Vagina (tissue), 2 donors: ENCODE measurements at regions not wholly inside any gene's neighbourhood (a gene's known extent, or its start where the extent isn't known, plus 50 kb on each side); places are given as distances from the start of the nearest gene placed in this dataset.

Experiments used
- DNase-seq, 2 donors: peaks; one replicate each; pipeline ENCODE4 v3.0.0-alpha.2; 2017; ENCODE audit errors: extremely low spot score in 2 of 2
- H3K27ac ChIP-seq: fragments of 200-600 bp; sonication (generic); one replicate; pipeline ENCODE4 v1.5.1; 2019
- H3K27me3 ChIP-seq: fragments of 200-600 bp; sonication (generic); one replicate; pipeline ENCODE4 v1.5.1; 2019
- H3K36me3 ChIP-seq, 2 donors: fragments of 200-600 bp; sonication (generic); one replicate each; pipeline ENCODE4 v1.5.1; 2017 to 2019
- H3K4me1 ChIP-seq: fragments of 200-600 bp; sonication (generic); one replicate; pipeline ENCODE4 v1.5.1; 2019
- H3K4me3 ChIP-seq, 2 donors: fragments of 200-600 bp; sonication (generic); 1 replicate in 1 of 2; 2 replicates in 1 of 2; pipeline ENCODE4 v1.5.1; 2016 to 2019
- H3K9me3 ChIP-seq: fragments of 200-600 bp; sonication (generic); one replicate; pipeline ENCODE4 v1.5.1; 2019
- POLR2A ChIP-seq, 2 donors: fragments of 450-650 bp; IDR thresholded peaks; one replicate each; pipeline ENCODE4 v1.6.1; 2017; ENCODE audit warnings: antibody characterized with exemption in 2 of 2, mild to moderate bottlenecking in 2 of 2, moderate library complexity in 2 of 2
- POLR2AphosphoS5 ChIP-seq, 2 donors: sonication (generic); formaldehyde crosslinking; IDR thresholded peaks; one replicate each; pipeline ENCODE4 v1.9.0; 2017; ENCODE audit warnings: antibody characterized with exemption in 2 of 2, mild to moderate bottlenecking in 2 of 2, low read depth in 1 of 2; ENCODE audit not compliant: insufficient read depth in 1 of 2
- intact Hi-C: fragments of 100-400 bp; cut with DNase I; formaldehyde crosslinking; loops from one replicate; pipeline ENCODE4 v1.15.1; 2023
- TF ChIP-seq, protein P1 (sequence below), 3 experiments: fragments of 450-650 bp in 2 of 3; fragments of 200-600 bp in 1 of 3; sonication (generic) in 1 of 3; IDR thresholded peaks; one replicate each; pipeline ENCODE4 v1.5.1; 2017 to 2019; ENCODE audit warnings: antibody characterized with exemption in 3 of 3, mild to moderate bottlenecking in 2 of 3, moderate library complexity in 2 of 3

- Histone ChIP-seq H3K36me3 (no peaks in the 10 kb centered on the region), H3K4me1 (peaks cover 4% of the 10 kb centered on the region), H3K27ac (no peak overlapping the region), H3K9me3 (no peaks in the 10 kb centered on the region), H3K27me3 (no peaks in the 10 kb centered on the region), H3K4me3 (no peak overlapping the region)
- intact Hi-C loops, result no loop called here
- no peak for DNase-seq
- TF ChIP-seq, protein P1, sequence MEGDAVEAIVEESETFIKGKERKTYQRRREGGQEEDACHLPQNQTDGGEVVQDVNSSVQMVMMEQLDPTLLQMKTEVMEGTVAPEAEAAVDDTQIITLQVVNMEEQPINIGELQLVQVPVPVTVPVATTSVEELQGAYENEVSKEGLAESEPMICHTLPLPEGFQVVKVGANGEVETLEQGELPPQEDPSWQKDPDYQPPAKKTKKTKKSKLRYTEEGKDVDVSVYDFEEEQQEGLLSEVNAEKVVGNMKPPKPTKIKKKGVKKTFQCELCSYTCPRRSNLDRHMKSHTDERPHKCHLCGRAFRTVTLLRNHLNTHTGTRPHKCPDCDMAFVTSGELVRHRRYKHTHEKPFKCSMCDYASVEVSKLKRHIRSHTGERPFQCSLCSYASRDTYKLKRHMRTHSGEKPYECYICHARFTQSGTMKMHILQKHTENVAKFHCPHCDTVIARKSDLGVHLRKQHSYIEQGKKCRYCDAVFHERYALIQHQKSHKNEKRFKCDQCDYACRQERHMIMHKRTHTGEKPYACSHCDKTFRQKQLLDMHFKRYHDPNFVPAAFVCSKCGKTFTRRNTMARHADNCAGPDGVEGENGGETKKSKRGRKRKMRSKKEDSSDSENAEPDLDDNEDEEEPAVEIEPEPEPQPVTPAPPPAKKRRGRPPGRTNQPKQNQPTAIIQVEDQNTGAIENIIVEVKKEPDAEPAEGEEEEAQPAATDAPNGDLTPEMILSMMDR (IDR thresholded peaks at IDR 0.05), result no peak
- no peak for TF ChIP-seq POLR2AphosphoS5 (IDR thresholded peaks at IDR 0.05; ENCODE audit: insufficient read depth in 1 of 2, low read depth in 1 of 2)
- no peak for TF ChIP-seq POLR2A (IDR thresholded peaks at IDR 0.05)
Observed at GRCh38 chr21:16367079-16367478, 637.3 kb downstream of the USP25 start.

DNA sequence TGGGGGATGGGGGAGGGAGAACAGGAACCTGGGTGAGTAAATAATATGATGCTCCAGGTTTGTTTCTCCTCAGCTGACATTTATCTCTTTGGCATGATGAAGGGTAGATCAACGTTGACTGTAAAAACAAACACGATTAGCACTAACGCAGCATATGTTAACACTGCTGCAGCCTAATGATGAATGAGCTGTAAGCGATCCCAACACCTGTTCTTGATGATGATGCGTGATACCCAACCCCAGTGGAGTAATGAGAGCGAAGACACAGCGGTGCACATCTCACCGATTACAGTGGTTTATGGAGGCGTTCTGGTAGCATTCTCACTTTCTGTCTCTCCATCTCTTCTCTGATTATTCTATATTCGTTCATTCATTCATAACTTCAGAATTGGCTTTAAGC, 640.4 kb downstream of the USP25 start:
- Histone ChIP-seq H3K27ac (no peak overlapping the region), H3K4me1 (peaks cover 4% of the 10 kb centered on the region), H3K36me3 (no peaks in the 10 kb centered on the region), H3K27me3 (no peaks in the 10 kb centered on the region), H3K9me3 (no peaks in the 10 kb centered on the region), H3K4me3 (no peak overlapping the region)
- intact Hi-C loops, result no loop called here
- TF ChIP-seq POLR2A (IDR thresholded peaks at IDR 0.05) (no peak), POLR2AphosphoS5 (IDR thresholded peaks at IDR 0.05; ENCODE audit: insufficient read depth in 1 of 2, low read depth in 1 of 2) (no peak)
- TF ChIP-seq, protein P1 (IDR thresholded peaks at IDR 0.05), result no peak
- DNase-seq, result no peak

DNA sequence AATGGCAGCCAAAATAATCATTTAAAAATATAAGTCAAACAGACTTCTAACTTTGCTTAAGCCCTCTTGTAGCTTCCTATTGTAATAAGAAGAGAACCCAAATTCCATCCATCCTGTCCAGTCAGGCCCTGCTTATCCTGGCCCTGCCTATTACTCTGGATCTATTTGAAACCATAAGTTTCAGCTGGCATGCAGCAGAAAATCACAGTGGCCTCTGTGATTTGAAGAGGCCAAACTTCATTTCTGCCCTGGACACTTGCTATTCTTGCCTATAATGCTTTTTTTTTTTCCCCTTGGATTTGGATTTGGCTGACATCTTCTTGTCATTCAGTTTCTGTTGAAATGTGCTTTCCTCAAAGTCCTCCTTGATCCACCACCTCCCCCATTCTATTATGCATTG, 642.8 kb downstream of the USP25 start:
- H3K9me3 ChIP-seq, result no peaks in the 10 kb centered on the region
- no peak overlapping the region for H3K27ac ChIP-seq
- TF ChIP-seq, protein P1 (IDR thresholded peaks at IDR 0.05), result no peak
- no peak for TF ChIP-seq POLR2AphosphoS5 (IDR thresholded peaks at IDR 0.05; ENCODE audit: insufficient read depth in 1 of 2, low read depth in 1 of 2)
- no peak for TF ChIP-seq POLR2A (IDR thresholded peaks at IDR 0.05)
- DNase-seq, result no peak
- H3K27me3 ChIP-seq, result no peaks in the 10 kb centered on the region
- intact Hi-C loops, result no loop called here
- H3K4me3 ChIP-seq, result no peak overlapping the region
- no peaks in the 10 kb centered on the region for H3K36me3 ChIP-seq
- H3K4me1 ChIP-seq, result peaks cover 11% of the 10 kb centered on the region

DNA sequence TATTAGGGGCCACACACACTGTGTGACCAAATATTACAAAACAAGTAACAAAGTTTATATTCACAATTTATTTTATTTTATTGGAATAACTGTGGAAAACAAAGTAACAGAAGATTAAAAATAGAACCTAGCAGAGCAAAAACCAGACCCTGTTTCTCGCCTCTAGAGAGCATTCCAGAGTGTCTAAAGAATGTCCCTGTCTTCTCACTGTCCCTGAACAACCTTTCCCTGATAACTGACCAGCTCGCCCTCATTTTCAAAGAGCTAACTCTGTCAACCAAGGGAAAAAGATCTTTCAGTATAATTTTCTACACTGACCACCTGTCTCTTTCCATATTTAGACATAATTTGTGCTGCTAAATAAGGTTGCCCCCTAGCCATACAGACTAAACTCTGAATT, 646.9 kb downstream of the USP25 start:
- intact Hi-C loops, result no loop called here
- Histone ChIP-seq H3K4me1 (peaks cover 25% of the 10 kb centered on the region), H3K9me3 (no peaks in the 10 kb centered on the region), H3K36me3 (no peaks in the 10 kb centered on the region), H3K27ac (no peak overlapping the region), H3K27me3 (no peaks in the 10 kb centered on the region), H3K4me3 (no peak overlapping the region)
- no peak for DNase-seq
- TF ChIP-seq POLR2A (IDR thresholded peaks at IDR 0.05), result no peak
- TF ChIP-seq POLR2AphosphoS5 (IDR thresholded peaks at IDR 0.05; ENCODE audit: insufficient read depth in 1 of 2, low read depth in 1 of 2), result no peak
- TF ChIP-seq, protein P1 (IDR thresholded peaks at IDR 0.05), result no peak

GRCh38 chr21:16377120-16377658, 647.4 kb downstream of the USP25 start:
- intact Hi-C loops, result no loop called here
- H3K4me3 ChIP-seq, result no peak overlapping the region
- no peak for DNase-seq
- H3K9me3 ChIP-seq, result no peaks in the 10 kb centered on the region
- H3K36me3 ChIP-seq, result no peaks in the 10 kb centered on the region
- no peaks in the 10 kb centered on the region for H3K27me3 ChIP-seq
- no peak overlapping the region for H3K27ac ChIP-seq
- TF ChIP-seq POLR2A (IDR thresholded peaks at IDR 0.05) (no peak), POLR2AphosphoS5 (IDR thresholded peaks at IDR 0.05; ENCODE audit: insufficient read depth in 1 of 2, low read depth in 1 of 2) (no peak)
- TF ChIP-seq, protein P1 (IDR thresholded peaks at IDR 0.05), result no peak
- H3K4me1 ChIP-seq, result peaks cover 25% of the 10 kb centered on the region
